Panc1 (cell line): ENCODE measurements at regions not wholly inside any gene's neighbourhood (a gene's known extent, or its start where the extent isn't known, plus 50 kb on each side); places are given as distances from the start of the nearest gene placed in this dataset.

Experiments
- ATAC-seq: fragments of 200-7000 bp; cut with Tn5 transposase; 2 replicates; pipeline ENCODE4 v1.9.1; 2020; ENCODE audit warnings: mild to moderate bottlenecking, moderate library complexity
- BruUV-seq: library from RNA; stranded (reverse); fragments of 400-500 nt; replicated peaks from 2 replicates; lab custom pipeline; 2021; lab: Mats Ljungman, UMichigan
- CTCF ChIA-PET: fragments of 300-600 bp; sonication (Branson Sonifier 250); formaldehyde crosslinking; loops from one replicate; lab custom pipeline; 2022; ENCODE audit warnings: antibody characterized with exemption; lab: Charles Lee
- POLR2A ChIA-PET: fragments of 300-600 bp; sonication (Branson Sonifier 250); formaldehyde crosslinking; loops from one replicate; lab custom pipeline; 2022; ENCODE audit warnings: antibody characterized with exemption; lab: Charles Lee
- DNase-seq: peaks from one replicate; pipeline ENCODE4 v3.0.0-alpha.2; 2010; ENCODE audit warnings: low read depth, low spot score
- H3K27ac ChIP-seq: 2 replicates; pipeline ENCODE4 v1.5.1; 2011; ENCODE audit warnings: mild to moderate bottlenecking, low read length, inconsistent platforms
- H3K27me3 ChIP-seq: fragments of 200-500 bp; sonication (Bioruptor generic); 2 replicates; pipeline ENCODE4 v1.6.0; 2014; ENCODE audit warnings: low read length, inconsistent platforms; ENCODE audit not compliant: control insufficient read depth, insufficient read depth
- H3K36me3 ChIP-seq: fragments of 200-500 bp; sonication (Bioruptor generic); 2 replicates; pipeline ENCODE4 v1.5.1; 2014; ENCODE audit warnings: inconsistent platforms, mild to moderate bottlenecking, low read length, moderate library complexity; ENCODE audit not compliant: control insufficient read depth, insufficient read depth
- H3K4me1 ChIP-seq: 2 replicates; pipeline ENCODE4 v1.5.1; 2011; ENCODE audit warnings: inconsistent platforms, mild to moderate bottlenecking, low read length, moderate library complexity; ENCODE audit not compliant: control insufficient read depth, insufficient read depth
- H3K4me3 ChIP-seq, 2 experiments: 2 replicates each; pipeline ENCODE4 v1.5.1; 2011 to 2012; ENCODE audit warnings: low read depth in 2 of 2, low read length in 2 of 2, mild to moderate bottlenecking in 2 of 2, inconsistent platforms in 1 of 2, moderate library complexity in 1 of 2
- H3K9me3 ChIP-seq: fragments of 200-500 bp; sonication (Bioruptor generic); 2 replicates; pipeline ENCODE4 v1.5.1; 2014; ENCODE audit warnings: low read depth, mild to moderate bottlenecking, inconsistent platforms, low read length, moderate library complexity; ENCODE audit not compliant: control insufficient read depth, insufficient read depth
- CTCF ChIP-seq: fragments of 450-650 bp; IDR thresholded peaks from 2 replicates; pipeline ENCODE4 v1.5.1; 2017; ENCODE audit warnings: mild to moderate bottlenecking
- POLR2AphosphoS5 ChIP-seq: IDR thresholded peaks from 2 replicates; pipeline ENCODE4 v1.6.1; 2012; ENCODE audit warnings: mild to moderate bottlenecking, low read depth, low read length, moderate library complexity
- SIN3A ChIP-seq: IDR thresholded peaks from 2 replicates; pipeline ENCODE4 v1.6.1; 2012; ENCODE audit warnings: low read depth, mild to moderate bottlenecking, low read length, moderate library complexity, borderline replicate concordance; ENCODE audit not compliant: insufficient read depth
- TCF7L2 ChIP-seq: IDR thresholded peaks from 2 replicates; pipeline ENCODE4 v1.6.1; 2011; ENCODE audit warnings: mild to moderate bottlenecking, low read depth, low read length, inconsistent platforms
- in situ Hi-C: cut with HindIII; loops from 2 replicates; pipeline ENCODE4 v1.10.0; 2016; ENCODE audit warnings: low sequenced_read_pairs, low pct_unique_long_range_greater_than_20kb
- intact Hi-C: fragments of 100-400 bp; cut with micrococcal nuclease; formaldehyde crosslinking; loops from one replicate; pipeline ENCODE4 v1.10.0; 2022; ENCODE audit not compliant: unreplicated experiment

- no peaks in the 10 kb centered on the region for H3K27me3 ChIP-seq
- no TSS peak for BruUV-seq
- DNase-seq (no peak), ATAC-seq (no peak)
- H3K4me3 ChIP-seq: no peak overlapping the region
- H3K9me3 ChIP-seq: no peaks in the 10 kb centered on the region
- ChIA-PET CTCF (no interaction called here), POLR2A (no interaction called here)
- TF ChIP-seq TCF7L2 (no peak), CTCF (no peak), SIN3A (no peak)
- H3K36me3 ChIP-seq: no peaks in the 10 kb centered on the region
- in situ Hi-C loops: no loop called here
- H3K4me1 ChIP-seq: no peaks in the 10 kb centered on the region
- H3K27ac ChIP-seq: no peak overlapping the region
- intact Hi-C loops: no loop called here
These were observed 141.9 kb downstream of the CEMIP2 start for GRCh38 chr9:71626395-71626794.

- no peaks in the 10 kb centered on the region for H3K27me3 ChIP-seq
- no peak for ATAC-seq
- no peaks in the 10 kb centered on the region for H3K36me3 ChIP-seq
- no peak overlapping the region for H3K4me3 ChIP-seq
- in situ Hi-C loops (no loop called here), intact Hi-C loops (no loop called here)
- TF ChIP-seq CTCF (peak; percentile 7; the same call in 1 of the 2 replicates), POLR2AphosphoS5 (no peak)
- no peak for DNase-seq
- H3K27ac ChIP-seq: no peak overlapping the region
- H3K4me1 ChIP-seq: no peaks in the 10 kb centered on the region
- ChIA-PET POLR2A (no interaction called here), CTCF (interaction anchor here (0.6 to 0.7 kb wide), 2 partner anchors 399 to 805 kb away, joined by 6 read pairs; no protein-coding TSS in a partner anchor)
- BruUV-seq: no TSS peak
- no peaks in the 10 kb centered on the region for H3K9me3 ChIP-seq
These were observed 143.6 kb downstream of the CEMIP2 start for GRCh38 chr9:71624728-71625127.

- CTCF ChIA-PET: no interaction called here
- in situ Hi-C loops: no loop called here
These were observed 147.6 kb downstream of the CEMIP2 start for GRCh38 chr9:71620746-71621145.

More at GRCh38 chr9:71620746-71621145, 147.6 kb downstream of the CEMIP2 start:
- no peak for DNase-seq
- no peak overlapping the region for H3K4me3 ChIP-seq
- no peak overlapping the region for H3K27ac ChIP-seq
- no peak for ATAC-seq
- TF ChIP-seq CTCF: no peak
- TF ChIP-seq POLR2AphosphoS5: no peak
- TF ChIP-seq TCF7L2: no peak
- TF ChIP-seq SIN3A: no peak
- H3K36me3 ChIP-seq: no peaks in the 10 kb centered on the region
- H3K4me1 ChIP-seq: no peaks in the 10 kb centered on the region
- POLR2A ChIA-PET: no interaction called here
- H3K27me3 ChIP-seq: no peaks in the 10 kb centered on the region
- H3K9me3 ChIP-seq: no peaks in the 10 kb centered on the region
- no TSS peak for BruUV-seq
- intact Hi-C loops: no loop called here
